IMR-90 (cell line): ENCODE measurements at regions not wholly inside any gene's neighbourhood (a gene's known extent, or its start where the extent isn't known, plus 50 kb on each side); places are given as distances from the start of the nearest gene placed in this dataset.
A peak's percentile ranks its signal among the peaks of the same experiment; 100 is the strongest.

Experiments
- ATAC-seq: fragments of 200-7000 bp; cut with Tn5 transposase; 2 replicates; pipeline ENCODE4 v1.9.1; 2020; ENCODE audit warnings: low read depth, mild to moderate bottlenecking, moderate library complexity
- BruUV-seq: library from RNA; stranded (reverse); fragments of 400-500 nt; replicated peaks from 2 replicates; lab custom pipeline; 2021; lab: Mats Ljungman, UMichigan
- CTCF ChIA-PET: fragments of 300-600 bp; formaldehyde crosslinking; extraction: SDS; loops from one replicate; lab custom pipeline; 2021; ENCODE audit warnings: antibody characterized with exemption; lab: Yijun Ruan, JAX
- POLR2A ChIA-PET: fragments of 300-600 bp; sonication (Branson Sonifier 250); formaldehyde crosslinking; loops from one replicate; lab custom pipeline; 2022; ENCODE audit warnings: antibody characterized with exemption; ENCODE audit not compliant: unreplicated experiment; lab: Charles Lee
- DNase-seq: peaks from one replicate; pipeline ENCODE4 v3.0.0; 2013
- H2AFZ ChIP-seq: replicated peaks from 2 replicates; pipeline ENCODE3; 2013; ENCODE audit warnings: low read length, mild to moderate bottlenecking; ENCODE audit not compliant: poor library complexity
- H2AK5ac ChIP-seq: 2 replicates; pipeline ENCODE4 v1.6.1; 2013; ENCODE audit warnings: low read depth, low read length, inconsistent platforms
- H2AK9ac ChIP-seq: replicated peaks from 2 replicates; pipeline ENCODE3; 2013; ENCODE audit warnings: mild to moderate bottlenecking, low read depth, low read length, moderate library complexity; ENCODE audit not compliant: poor library complexity
- H2BK120ac ChIP-seq: 2 replicates; pipeline ENCODE4 v1.6.1; 2013; ENCODE audit warnings: low read depth, low read length, inconsistent platforms
- H2BK15ac ChIP-seq: 3 replicates; pipeline ENCODE4 v1.6.1; 2013; ENCODE audit warnings: low read depth, low read length, inconsistent platforms
- H2BK20ac ChIP-seq: 2 replicates; pipeline ENCODE4 v1.6.1; 2013; ENCODE audit warnings: low read depth, mild to moderate bottlenecking, inconsistent platforms, low read length, moderate library complexity
- H2BK5ac ChIP-seq: 2 replicates; pipeline ENCODE4 v1.6.1; 2013; ENCODE audit warnings: mild to moderate bottlenecking, low read depth, low read length, inconsistent platforms; ENCODE audit not compliant: poor library complexity, severe bottlenecking
- H3K14ac ChIP-seq: replicated peaks from 2 replicates; pipeline ENCODE4 v1.6.1; 2013; ENCODE audit warnings: low read depth, low read length, inconsistent platforms
- H3K18ac ChIP-seq: 2 replicates; pipeline ENCODE4 v1.6.1; 2013; ENCODE audit warnings: low read depth, low read length, control low read depth
- H3K23ac ChIP-seq: 2 replicates; pipeline ENCODE4 v1.6.1; 2013; ENCODE audit warnings: low read depth, low read length, inconsistent platforms
- H3K27ac ChIP-seq: 2 replicates; pipeline ENCODE4 v1.5.1; 2013; ENCODE audit warnings: mild to moderate bottlenecking, control low read depth, low read length; ENCODE audit not compliant: insufficient read depth
- H3K27me3 ChIP-seq: 2 replicates; pipeline ENCODE4 v1.6.1; 2013; ENCODE audit warnings: low read length; ENCODE audit not compliant: control insufficient read depth, insufficient read depth
- H3K36me3 ChIP-seq: 2 replicates; pipeline ENCODE4 v1.6.1; 2013; ENCODE audit warnings: low read length, mixed read lengths; ENCODE audit not compliant: control insufficient read depth, insufficient read depth
- H3K4ac ChIP-seq: 2 replicates; pipeline ENCODE4 v1.6.1; 2013; ENCODE audit warnings: low read depth, low read length, inconsistent platforms
- H3K4me1 ChIP-seq: 2 replicates; pipeline ENCODE4 v1.6.1; 2013; ENCODE audit warnings: low read length, mixed read lengths; ENCODE audit not compliant: control insufficient read depth, insufficient read depth
- H3K4me2 ChIP-seq: 2 replicates; pipeline ENCODE4 v1.6.1; 2013; ENCODE audit warnings: low read depth, mild to moderate bottlenecking, control low read depth, low read length, moderate library complexity
- H3K4me3 ChIP-seq: 2 replicates; pipeline ENCODE4 v1.5.1; 2013; ENCODE audit warnings: low read depth, mild to moderate bottlenecking, control low read depth, low read length, moderate library complexity; ENCODE audit not compliant: insufficient read depth
- H3K56ac ChIP-seq: 2 replicates; pipeline ENCODE4 v1.6.1; 2013; ENCODE audit warnings: low read length, inconsistent platforms; ENCODE audit not compliant: insufficient read depth; ENCODE audit errors: extremely low read depth
- H3K79me1 ChIP-seq, 2 experiments: 2 replicates each; pipeline ENCODE4 v1.6.1; 2013; ENCODE audit warnings: low read length in 2 of 2, inconsistent platforms in 1 of 2, low read depth in 1 of 2
- H3K9ac ChIP-seq: 2 replicates; pipeline ENCODE4 v1.6.1; 2013; ENCODE audit warnings: low read depth, low read length, control low read depth
- H3K9me1 ChIP-seq: 2 replicates; pipeline ENCODE4 v1.6.1; 2013; ENCODE audit warnings: low read length, inconsistent platforms; ENCODE audit not compliant: insufficient read depth
- H3K9me3 ChIP-seq: 2 replicates; pipeline ENCODE4 v1.6.1; 2013; ENCODE audit warnings: low read length; ENCODE audit not compliant: control insufficient read depth, insufficient read depth
- H4K20me1 ChIP-seq: 2 replicates; pipeline ENCODE4 v1.6.1; 2013; ENCODE audit warnings: low read length, inconsistent platforms; ENCODE audit not compliant: insufficient read depth
- H4K5ac ChIP-seq: 2 replicates; pipeline ENCODE4 v1.6.1; 2013; ENCODE audit warnings: mild to moderate bottlenecking, low read depth, low read length, control low read depth
- H4K8ac ChIP-seq, 2 experiments: 2 replicates each; pipeline ENCODE4 v1.6.1; 2013; ENCODE audit warnings: low read depth in 2 of 2, low read length in 2 of 2, control low read depth in 1 of 2, inconsistent platforms in 1 of 2
- H4K91ac ChIP-seq: 2 replicates; pipeline ENCODE4 v1.6.1; 2013; ENCODE audit warnings: low read depth, low read length, inconsistent platforms; ENCODE audit not compliant: insufficient read depth
- BHLHE40 ChIP-seq: fragments of 150-350 bp; IDR thresholded peaks from 2 replicates; pipeline ENCODE4 v1.6.1; 2016; ENCODE audit warnings: mild to moderate bottlenecking, low read depth, low read length
- CEBPB ChIP-seq: IDR thresholded peaks from 2 replicates; pipeline ENCODE4 v1.6.1; 2012; ENCODE audit warnings: low read depth, low read length, improper control_type of control experiment
- CHD1 ChIP-seq: IDR thresholded peaks from 2 replicates; pipeline ENCODE4 v1.6.1; 2012; ENCODE audit warnings: low read depth, low read length, improper control_type of control experiment
- FOS ChIP-seq: fragments of 150-350 bp; IDR thresholded peaks from 2 replicates; pipeline ENCODE4 v1.6.1; 2016; ENCODE audit warnings: low read depth, low read length
- MAFK ChIP-seq: IDR thresholded peaks from 2 replicates; pipeline ENCODE4 v1.6.1; 2012; ENCODE audit warnings: low read depth, low read length, improper control_type of control experiment
- MAZ ChIP-seq: IDR thresholded peaks from 2 replicates; pipeline ENCODE4 v1.6.1; 2012; ENCODE audit warnings: low read depth, mild to moderate bottlenecking, low read length, improper control_type of control experiment, moderate library complexity, borderline replicate concordance
- MXI1 ChIP-seq: IDR thresholded peaks from 2 replicates; pipeline ENCODE4 v1.6.1; 2012; ENCODE audit warnings: low read depth, mild to moderate bottlenecking, low read length, moderate library complexity, borderline replicate concordance
- POLR2A ChIP-seq: IDR thresholded peaks from 2 replicates; pipeline ENCODE4 v1.6.1; 2012; ENCODE audit warnings: mild to moderate bottlenecking, low read depth, low read length
- RAD21 ChIP-seq: IDR thresholded peaks from 2 replicates; pipeline ENCODE4 v1.6.1; 2012; ENCODE audit warnings: low read length, improper control_type of control experiment
- RCOR1 ChIP-seq: IDR thresholded peaks from 2 replicates; pipeline ENCODE4 v1.6.1; 2012; ENCODE audit warnings: mild to moderate bottlenecking, low read length, improper control_type of control experiment; ENCODE audit not compliant: insufficient replicate concordance
- RFX5 ChIP-seq: IDR thresholded peaks from 2 replicates; pipeline ENCODE4 v1.8.0; 2012; ENCODE audit warnings: low read depth, mild to moderate bottlenecking, low read length, moderate library complexity
- SMC3 ChIP-seq: fragments of 150-350 bp; IDR thresholded peaks from 2 replicates; pipeline ENCODE4 v1.6.1; 2016; ENCODE audit warnings: low read depth, mild to moderate bottlenecking, antibody characterized with exemption, low read length, moderate library complexity
- USF2 ChIP-seq: fragments of 150-350 bp; IDR thresholded peaks from 2 replicates; pipeline ENCODE4 v1.6.1; 2017; ENCODE audit warnings: mild to moderate bottlenecking, antibody characterized with exemption, low read length, low read depth
- WGBS, 2 experiments: methylation state at CpG; one replicate each; pipeline versions ENCODE4 v1.1.5 to v1.1.7; 2013; ENCODE audit warnings: missing lambda C conversion rate in 2 of 2; ENCODE audit not compliant: insufficient read length in 1 of 2; ENCODE audit errors: extremely low coverage in 2 of 2; 5-methylcytosine and 5-hydroxymethylcytosine counted together
- dilution Hi-C: fragments of 300-500 bp; cut with HindIII; formaldehyde crosslinking; loops from one replicate; pipeline ENCODE4 v1.14.3; 2018; ENCODE audit warnings: low sequenced_read_pairs; ENCODE audit not compliant: unreplicated experiment
- in situ Hi-C: fragments of 300-500 bp; cut with MboI; formaldehyde crosslinking; loops from 3 replicates; pipeline ENCODE4 v1.14.3; 2019; ENCODE audit warnings: low sequenced_read_pairs, inconsistent platforms, mixed read lengths
- intact Hi-C: fragments of 100-400 bp; cut with micrococcal nuclease; formaldehyde crosslinking; loops from 2 replicates; pipeline ENCODE4 v1.10.0; 2022
- TF ChIP-seq, protein P1 (sequence below): conservative IDR thresholded peaks from 2 replicates; pipeline ENCODE4 v1.5.1; 2012; ENCODE audit warnings: mild to moderate bottlenecking, low read depth, low read length, improper control_type of control experiment
- TF ChIP-seq, protein P2 (sequence below): fragments of 150-350 bp; IDR thresholded peaks from 2 replicates; pipeline ENCODE4 v1.6.1; 2016; ENCODE audit warnings: low read depth, mild to moderate bottlenecking, low read length, moderate library complexity, borderline replicate concordance

DNA sequence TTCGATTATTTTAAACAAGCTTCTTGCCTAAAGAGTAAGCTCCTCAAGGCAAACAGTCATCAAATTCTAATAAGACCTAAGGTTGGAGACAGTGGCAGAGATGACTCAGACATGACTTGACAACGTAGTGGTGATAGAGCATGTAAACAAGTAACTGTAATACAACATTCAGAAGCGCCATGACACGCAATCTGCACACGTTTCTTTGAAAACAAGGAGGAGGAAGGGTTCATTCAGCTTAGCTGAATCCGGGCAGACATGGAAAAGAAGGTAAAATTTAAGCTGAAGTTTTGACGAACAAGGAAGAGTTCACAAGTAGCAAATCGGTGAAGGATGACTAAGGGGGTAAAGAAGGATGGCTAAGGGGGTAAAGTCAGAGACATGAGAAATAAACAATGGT, 152.4 kb upstream of the ZC3H12C start:
- in situ Hi-C loops, result loop anchor here (25.0 kb wide), 1 partner anchor 1254 kb away; no protein-coding TSS in a partner anchor
- POLR2A ChIA-PET, result no interaction called here
- BruUV-seq, result no TSS peak
- TF ChIP-seq, protein P1, sequence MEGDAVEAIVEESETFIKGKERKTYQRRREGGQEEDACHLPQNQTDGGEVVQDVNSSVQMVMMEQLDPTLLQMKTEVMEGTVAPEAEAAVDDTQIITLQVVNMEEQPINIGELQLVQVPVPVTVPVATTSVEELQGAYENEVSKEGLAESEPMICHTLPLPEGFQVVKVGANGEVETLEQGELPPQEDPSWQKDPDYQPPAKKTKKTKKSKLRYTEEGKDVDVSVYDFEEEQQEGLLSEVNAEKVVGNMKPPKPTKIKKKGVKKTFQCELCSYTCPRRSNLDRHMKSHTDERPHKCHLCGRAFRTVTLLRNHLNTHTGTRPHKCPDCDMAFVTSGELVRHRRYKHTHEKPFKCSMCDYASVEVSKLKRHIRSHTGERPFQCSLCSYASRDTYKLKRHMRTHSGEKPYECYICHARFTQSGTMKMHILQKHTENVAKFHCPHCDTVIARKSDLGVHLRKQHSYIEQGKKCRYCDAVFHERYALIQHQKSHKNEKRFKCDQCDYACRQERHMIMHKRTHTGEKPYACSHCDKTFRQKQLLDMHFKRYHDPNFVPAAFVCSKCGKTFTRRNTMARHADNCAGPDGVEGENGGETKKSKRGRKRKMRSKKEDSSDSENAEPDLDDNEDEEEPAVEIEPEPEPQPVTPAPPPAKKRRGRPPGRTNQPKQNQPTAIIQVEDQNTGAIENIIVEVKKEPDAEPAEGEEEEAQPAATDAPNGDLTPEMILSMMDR, result no peak
- TF ChIP-seq SMC3 (0 out of 2 replicates have a peak, but pooled peaks have one; percentile 9), RFX5 (no peak), FOS (peak; percentile 98), MXI1 (peak; percentile 61; the same call in 1 of the 2 replicates), USF2 (no peak), POLR2A (peak; percentile 48; the same call in 1 of the 2 replicates), MAZ (no peak), MAFK (peak; percentile 59), CEBPB (peak; percentile 72), CHD1 (no peak), RCOR1 (no peak), RAD21 (peak; percentile 10; the same call in 1 of the 2 replicates), BHLHE40 (peak; percentile 97)
- TF ChIP-seq, protein P2, sequence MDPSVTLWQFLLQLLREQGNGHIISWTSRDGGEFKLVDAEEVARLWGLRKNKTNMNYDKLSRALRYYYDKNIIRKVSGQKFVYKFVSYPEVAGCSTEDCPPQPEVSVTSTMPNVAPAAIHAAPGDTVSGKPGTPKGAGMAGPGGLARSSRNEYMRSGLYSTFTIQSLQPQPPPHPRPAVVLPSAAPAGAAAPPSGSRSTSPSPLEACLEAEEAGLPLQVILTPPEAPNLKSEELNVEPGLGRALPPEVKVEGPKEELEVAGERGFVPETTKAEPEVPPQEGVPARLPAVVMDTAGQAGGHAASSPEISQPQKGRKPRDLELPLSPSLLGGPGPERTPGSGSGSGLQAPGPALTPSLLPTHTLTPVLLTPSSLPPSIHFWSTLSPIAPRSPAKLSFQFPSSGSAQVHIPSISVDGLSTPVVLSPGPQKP, result no peak

More for the DNA sequence above, 152.4 kb upstream of the ZC3H12C start:
- Histone ChIP-seq H3K79me1 (no peaks in the 10 kb centered on the region), H3K9me1 (0 out of 2 replicates have a peak, but pooled peaks cover 4% of the 10 kb centered on the region), H3K56ac (peak overlapping the region; percentile 5; the same call in 1 of the 2 replicates), H2AFZ (no peak overlapping the region), H4K20me1 (no peaks in the 10 kb centered on the region), H3K4ac (no peak overlapping the region), H3K36me3 (no peaks in the 10 kb centered on the region), H2BK20ac (peak overlapping the region; percentile 79; the same call in 1 of the 2 replicates), H2BK120ac (peak overlapping the region; percentile 81), H2BK15ac (peak overlapping the region; percentile 8; the same call in 2 of the 3 replicates), H4K91ac (peak overlapping the region; percentile 16; the same call in 1 of the 2 replicates), H3K4me3 (no peak overlapping the region; the same call in 1 of the 2 replicates), H3K9me3 (no peaks in the 10 kb centered on the region), H3K9ac (no peak overlapping the region), H3K23ac (peak overlapping the region; percentile 52; the same call in 1 of the 2 replicates), H4K8ac (peak overlapping the region in 1 of 2 experiments; percentile 81; a peak in 2 of 4 replicates), H2AK5ac (no peak overlapping the region), H3K14ac (peak overlapping the region; percentile 51; the same call in 1 of the 2 replicates), H3K27me3 (no peaks in the 10 kb centered on the region), H3K27ac (no peak overlapping the region), H4K5ac (peak overlapping the region; percentile 38; the same call in 1 of the 2 replicates), H2BK5ac (peak overlapping the region; percentile 87), H3K18ac (peak overlapping the region; percentile 75; the same call in 1 of the 2 replicates), H2AK9ac (no peak overlapping the region), H3K4me2 (peak overlapping the region; percentile 63; the same call in 1 of the 2 replicates), H3K4me1 (peaks cover 3% of the 10 kb centered on the region; the same call in 1 of the 2 replicates)
- ATAC-seq (peak; percentile 86), DNase-seq (peak; percentile 97)
- intact Hi-C loops (no loop called here), dilution Hi-C loops (no loop called here)
- 33% methylated on average over 1 of the region's 8 CpGs; no CpG with 5 or more reads in 1 of the 2 experiments for WGBS, 2 experiments
- CTCF ChIA-PET, result interaction anchor here (0.6 to 1.4 kb wide), 3 partner anchors 88 to 1278 kb away, joined by 3 to 6 read pairs (median 4); no protein-coding TSS in a partner anchor
